SU-DHL-6 (cell line): ENCODE measurements at regions not wholly inside any gene's neighbourhood (a gene's known extent, or its start where the extent isn't known, plus 50 kb on each side); places are given as distances from the start of the nearest gene placed in this dataset.
"Not testable (repeated sequence)": the region's sequence is repeated elsewhere in the genome, so short reads cannot be mapped to it uniquely, and the experiment has no call there.

Experiments
- H2AFZ ChIP-seq: fragments of 200-600 bp; sonication (generic); 2 replicates; pipeline ENCODE4 v1.6.1; 2014; ENCODE audit warnings: low read depth, mild to moderate bottlenecking, moderate library complexity, mixed read lengths, antibody characterized with exemption, low read length; ENCODE audit not compliant: severe bottlenecking
- H3F3A ChIP-seq: fragments of 200-600 bp; shearing (Covaris generic); 2 replicates; pipeline ENCODE4 v1.6.0; 2016; ENCODE audit warnings: antibody characterized with exemption, mild to moderate bottlenecking; ENCODE audit not compliant: insufficient read depth
- H3K27ac ChIP-seq: fragments of 200-600 bp; sonication (generic); 2 replicates; pipeline ENCODE4 v1.5.1; 2016; ENCODE audit warnings: low read depth, mild to moderate bottlenecking, low read length, moderate library complexity, mixed read lengths
- H3K27me3 ChIP-seq: fragments of 200-600 bp; sonication (generic), shearing (Covaris generic); 2 replicates; pipeline ENCODE4 v1.6.0; 2014; ENCODE audit warnings: mild to moderate bottlenecking, low read length
- H3K36me3 ChIP-seq: fragments of 200-600 bp; sonication (generic); 2 replicates; pipeline ENCODE4 v1.6.1; 2014; ENCODE audit warnings: mild to moderate bottlenecking, low read length, mixed read lengths
- H3K4me2 ChIP-seq: fragments of 300-600, 200-600 bp; shearing (Covaris generic), sonication (generic); 2 replicates; pipeline ENCODE4 v1.6.0; 2014; ENCODE audit warnings: low read length, low read depth, mild to moderate bottlenecking; ENCODE audit not compliant: poor library complexity, severe bottlenecking
- H3K4me3 ChIP-seq: fragments of 200-600 bp; sonication (generic); 2 replicates; pipeline ENCODE4 v1.5.1; 2014; ENCODE audit warnings: antibody characterized with exemption, low read length, mild to moderate bottlenecking, mixed read lengths; ENCODE audit not compliant: insufficient read depth, poor library complexity, severe bottlenecking
- H3K79me2 ChIP-seq: fragments of 200-600 bp; sonication (generic); 2 replicates; pipeline ENCODE4 v1.6.1; 2014; ENCODE audit warnings: mild to moderate bottlenecking, low read length, moderate library complexity; ENCODE audit not compliant: insufficient read depth
- H3K9ac ChIP-seq: fragments of 200-600 bp; sonication (generic); 2 replicates; pipeline ENCODE4 v1.7.0; 2014; ENCODE audit warnings: mild to moderate bottlenecking, low read length
- H3K9me2 ChIP-seq: fragments of 200-600 bp; sonication (generic); replicated peaks from 2 replicates; pipeline ENCODE4 v1.6.1; 2014; ENCODE audit warnings: low read length; ENCODE audit not compliant: insufficient read depth
- H3K9me3 ChIP-seq: fragments of 200-600 bp; sonication (generic); 2 replicates; pipeline ENCODE4 v1.6.1; 2014; ENCODE audit warnings: low read length, mixed read lengths; ENCODE audit not compliant: insufficient read depth
- H4K20me1 ChIP-seq: fragments of 200-600 bp; sonication (generic); 2 replicates; pipeline ENCODE4 v1.6.1; 2014; ENCODE audit warnings: low read depth, mild to moderate bottlenecking, antibody characterized with exemption, low read length, moderate library complexity, mixed read lengths
- CTCF ChIP-seq: fragments of 200-600 bp; sonication (generic); IDR thresholded peaks from one replicate; pipeline ENCODE4 v1.5.1; 2017; ENCODE audit warnings: antibody characterized with exemption, mild to moderate bottlenecking, low read length, moderate library complexity; ENCODE audit not compliant: insufficient read depth, poor library complexity, severe bottlenecking
- EZH2phosphoT487 ChIP-seq: fragments of 200-600 bp; sonication (generic), shearing (Covaris generic); conservative IDR thresholded peaks from 2 replicates; pipeline ENCODE4 v1.6.1; 2018; ENCODE audit warnings: mild to moderate bottlenecking, antibody characterized with exemption, low read length, moderate library complexity, mixed read lengths

- not testable (repeated sequence) for H3K27ac ChIP-seq, H4K20me1 ChIP-seq, H3K9me2 ChIP-seq, H3K9ac ChIP-seq, H2AFZ ChIP-seq, H3K9me3 ChIP-seq, H3F3A ChIP-seq, H3K36me3 ChIP-seq, H3K4me3 ChIP-seq, H3K79me2 ChIP-seq, H3K4me2 ChIP-seq, H3K27me3 ChIP-seq
Observed at GRCh38 chr21:13846718-13847117, 237.1 kb downstream of the POTED start.

- not testable (repeated sequence) for H3K27me3 ChIP-seq, H3K36me3 ChIP-seq, H3K4me3 ChIP-seq, H3K9me3 ChIP-seq, H4K20me1 ChIP-seq, H3K9me2 ChIP-seq, H2AFZ ChIP-seq, H3F3A ChIP-seq, H3K9ac ChIP-seq, H3K79me2 ChIP-seq, H3K27ac ChIP-seq, H3K4me2 ChIP-seq
Observed at GRCh38 chr21:13844574-13844973, 235.0 kb downstream of the POTED start.

GRCh38 chr21:13843081-13843480 lies 233.5 kb downstream of the POTED start:
- H3K4me3 ChIP-seq, H3K9me2 ChIP-seq, H3K9me3 ChIP-seq, H3K27me3 ChIP-seq, H3K79me2 ChIP-seq, H2AFZ ChIP-seq, H3K36me3 ChIP-seq, H3K27ac ChIP-seq, H3K4me2 ChIP-seq, H4K20me1 ChIP-seq, H3K9ac ChIP-seq, H3F3A ChIP-seq: not testable (repeated sequence)

- not testable (repeated sequence) for H3K79me2 ChIP-seq, H3K9me3 ChIP-seq, H3K4me2 ChIP-seq, H2AFZ ChIP-seq, H3K27ac ChIP-seq, H4K20me1 ChIP-seq, H3K36me3 ChIP-seq, H3K27me3 ChIP-seq, H3K9me2 ChIP-seq, H3K4me3 ChIP-seq, H3F3A ChIP-seq, H3K9ac ChIP-seq
Observed at GRCh38 chr21:13827666-13828065, 218.1 kb downstream of the POTED start.

- H3F3A ChIP-seq, result no peaks in the 10 kb centered on the region
- no peaks in the 10 kb centered on the region for H3K36me3 ChIP-seq
- H3K4me3 ChIP-seq, result no peak overlapping the region
- H3K9ac ChIP-seq, result no peak overlapping the region
- H3K9me2 ChIP-seq, result no peaks in the 10 kb centered on the region
- TF ChIP-seq CTCF (no peak), EZH2phosphoT487 (no peak)
- H2AFZ ChIP-seq, result no peak overlapping the region
- H3K4me2 ChIP-seq, result no peak overlapping the region
- no peak overlapping the region for H3K27ac ChIP-seq
- no peaks in the 10 kb centered on the region for H3K27me3 ChIP-seq
- no peaks in the 10 kb centered on the region for H3K79me2 ChIP-seq
- no peaks in the 10 kb centered on the region for H3K9me3 ChIP-seq
- no peaks in the 10 kb centered on the region for H4K20me1 ChIP-seq
Observed at GRCh38 chr21:13827201-13827600, 217.6 kb downstream of the POTED start.

GRCh38 chr21:13826511-13826910 lies 216.9 kb downstream of the POTED start:
- not testable (repeated sequence) for H3K79me2 ChIP-seq, H3K9ac ChIP-seq, H4K20me1 ChIP-seq, H3K27ac ChIP-seq, H3F3A ChIP-seq, H3K4me2 ChIP-seq, H3K4me3 ChIP-seq, H2AFZ ChIP-seq, H3K36me3 ChIP-seq, H3K9me2 ChIP-seq, H3K27me3 ChIP-seq, H3K9me3 ChIP-seq

GRCh38 chr21:13825218-13825778 lies 215.7 kb downstream of the POTED start:
- not testable (repeated sequence) for H3K9me3 ChIP-seq, H3K27ac ChIP-seq, H3K79me2 ChIP-seq, H3K9me2 ChIP-seq, H3K36me3 ChIP-seq, H2AFZ ChIP-seq, H3K27me3 ChIP-seq, H3K4me2 ChIP-seq, H3K4me3 ChIP-seq, H4K20me1 ChIP-seq, H3F3A ChIP-seq, H3K9ac ChIP-seq
